Skin of body (tissue), 1 donor: ENCODE measurements at regions not wholly inside any gene's neighbourhood (a gene's known extent, or its start where the extent isn't known, plus 50 kb on each side); places are given as distances from the start of the nearest gene placed in this dataset.
"Not testable (repeated sequence)": the region's sequence is repeated elsewhere in the genome, so short reads cannot be mapped to it uniquely, and the experiment has no call there.

Source experiments
- DNase-seq: peaks from one replicate; lab custom pipeline; 2025; lab: John Stamatoyannopoulos, UW

GRCh38 chr6:147965448-147965847, 377.2 kb upstream of the SASH1 start:
- DNase-seq: not testable (repeated sequence)

GRCh38 chr6:147970970-147971369, 371.7 kb upstream of the SASH1 start:
- DNase-seq: no peak

- peak; percentile 90 for DNase-seq
These were observed 370.2 kb upstream of the SASH1 start for GRCh38 chr6:147972448-147972847.

GRCh38 chr6:147973806-147974205, 368.8 kb upstream of the SASH1 start:
- no peak for DNase-seq

GRCh38 chr6:147974376-147974775, 368.3 kb upstream of the SASH1 start:
- DNase-seq: peak; percentile 62

- DNase-seq: no peak
These were observed 364.7 kb upstream of the SASH1 start for GRCh38 chr6:147977851-147978465.

GRCh38 chr6:147979966-147980365, 362.7 kb upstream of the SASH1 start:
- DNase-seq: peak; percentile 23

- DNase-seq: no peak
These were observed 358.9 kb upstream of the SASH1 start for GRCh38 chr6:147983581-147984366.

GRCh38 chr6:147986846-147987245, 355.8 kb upstream of the SASH1 start:
- DNase-seq: no peak

GRCh38 chr6:147990159-147990558, 352.5 kb upstream of the SASH1 start:
- DNase-seq: no peak

GRCh38 chr6:147991961-147992360, 350.7 kb upstream of the SASH1 start:
- no peak for DNase-seq

- no peak for DNase-seq
These were observed 343.6 kb upstream of the SASH1 start for GRCh38 chr6:147999001-147999540.

GRCh38 chr6:148001844-148002642, 340.6 kb upstream of the SASH1 start:
- DNase-seq: peak; percentile 19

GRCh38 chr6:148004651-148005050, 338.0 kb upstream of the SASH1 start:
- DNase-seq: no peak

GRCh38 chr6:148005806-148006205, 336.8 kb upstream of the SASH1 start:
- no peak for DNase-seq

GRCh38 chr6:148010516-148010915, 332.1 kb upstream of the SASH1 start:
- not testable (repeated sequence) for DNase-seq

- DNase-seq: no peak
These were observed 326.6 kb upstream of the SASH1 start for GRCh38 chr6:148016013-148016412.

- peak; percentile 23 for DNase-seq
These were observed 321.5 kb upstream of the SASH1 start for GRCh38 chr6:148021165-148021564.

- DNase-seq: peak; percentile 21
These were observed 320.9 kb upstream of the SASH1 start for GRCh38 chr6:148021699-148022098.

GRCh38 chr6:148022279-148022678, 320.4 kb upstream of the SASH1 start:
- not testable (repeated sequence) for DNase-seq

GRCh38 chr6:148027201-148027600, 315.4 kb upstream of the SASH1 start:
- DNase-seq: no peak
